ENCODE measurements at regions not wholly inside any gene's neighbourhood (a gene's known extent, or its start where the extent isn't known, plus 50 kb on each side); places are given as distances from the start of the nearest gene placed in this dataset.

GRCh38 chr10:3672220-3672619 lies 112.8 kb downstream of the KLF6 start:
- no peak for DNase-seq
- WGBS = 81% methylated on average over 5 of the region's 5 CpGs
- intact Hi-C loops (cut with DNase I) = no loop called here

GRCh38 chr10:3671386-3671955 lies 113.5 kb downstream of the KLF6 start:
- intact Hi-C loops (cut with DNase I) = no loop called here
- ATAC-seq (no peak), DNase-seq (no peak)
- 70% methylated on average over 13 of the region's 13 CpGs for WGBS
- Histone ChIP-seq H3K4me1 (ENCODE audit: control insufficient read depth, insufficient read depth, low read length) (no peaks in the 10 kb centered on the region), H3K27me3 (ENCODE audit: control insufficient read depth, insufficient read depth) (no peaks in the 10 kb centered on the region), H3K27ac (ENCODE audit: low read length) (no peak overlapping the region), H3K4me3 (ENCODE audit: low read length) (no peak overlapping the region), H3K9me3 (ENCODE audit: control insufficient read depth, low read length) (no peaks in the 10 kb centered on the region)

More at GRCh38 chr10:3672220-3672619, 112.8 kb downstream of the KLF6 start:
- Histone ChIP-seq H3K4me3 (ENCODE audit: low read length) (no peak overlapping the region), H3K4me1 (ENCODE audit: control insufficient read depth, insufficient read depth, low read length) (no peaks in the 10 kb centered on the region), H3K9me3 (ENCODE audit: control insufficient read depth, low read length) (no peaks in the 10 kb centered on the region), H3K27ac (ENCODE audit: low read length) (no peak overlapping the region), H3K27me3 (ENCODE audit: control insufficient read depth, insufficient read depth) (no peaks in the 10 kb centered on the region)
- ATAC-seq = no peak

- no peak overlapping the region for H3K4me3 ChIP-seq (ENCODE audit: low read length)
- DNase-seq (no peak), ATAC-seq (no peak)
- H3K27me3 ChIP-seq (ENCODE audit: control insufficient read depth, insufficient read depth) = no peaks in the 10 kb centered on the region
- intact Hi-C loops (cut with DNase I) = no loop called here
- H3K9me3 ChIP-seq (ENCODE audit: control insufficient read depth, low read length) = no peaks in the 10 kb centered on the region
- H3K4me1 ChIP-seq (ENCODE audit: control insufficient read depth, insufficient read depth, low read length) = no peaks in the 10 kb centered on the region
- no peak overlapping the region for H3K27ac ChIP-seq (ENCODE audit: low read length)
- WGBS = 81% methylated on average over 4 of the region's 4 CpGs
These were observed 116.1 kb downstream of the KLF6 start for GRCh38 chr10:3668966-3669330.

- no peaks in the 10 kb centered on the region for H3K9me3 ChIP-seq (ENCODE audit: control insufficient read depth, low read length)
- peak; percentile 50 to 70 for ATAC-seq
- intact Hi-C loops (cut with DNase I) = no loop called here
- H3K4me1 ChIP-seq (ENCODE audit: control insufficient read depth, insufficient read depth, low read length) = no peaks in the 10 kb centered on the region
- H3K27ac ChIP-seq (ENCODE audit: low read length) = no peak overlapping the region
- H3K4me3 ChIP-seq (ENCODE audit: low read length) = no peak overlapping the region
- whole genome bisulfite sequencing = 56% methylated on average over 21 of the region's 21 CpGs
- DNase-seq = peak in 2 of 3 donors; percentile 47 to 70
- H3K27me3 ChIP-seq (ENCODE audit: control insufficient read depth, insufficient read depth) = no peaks in the 10 kb centered on the region
These were observed 116.6 kb downstream of the KLF6 start for GRCh38 chr10:3668276-3668965.

GRCh38 chr10:3666525-3667302 lies 118.3 kb downstream of the KLF6 start:
- Histone ChIP-seq H3K9me3 (ENCODE audit: control insufficient read depth, low read length) (no peaks in the 10 kb centered on the region), H3K27me3 (ENCODE audit: control insufficient read depth, insufficient read depth) (no peaks in the 10 kb centered on the region), H3K27ac (ENCODE audit: low read length) (no peak overlapping the region), H3K4me3 (ENCODE audit: low read length) (no peak overlapping the region), H3K4me1 (ENCODE audit: control insufficient read depth, insufficient read depth, low read length) (no peaks in the 10 kb centered on the region)
- ATAC-seq (no peak), DNase-seq (peak in 2 of 3 donors; percentile 26 to 67)
- intact Hi-C loops (cut with DNase I) = no loop called here
- WGBS = 86% methylated on average over 14 of the region's 14 CpGs

GRCh38 chr10:3665316-3665908 lies 119.6 kb downstream of the KLF6 start:
- intact Hi-C loops (cut with DNase I) = no loop called here
- no peak overlapping the region for H3K4me3 ChIP-seq (ENCODE audit: low read length)
- H3K27me3 ChIP-seq (ENCODE audit: control insufficient read depth, insufficient read depth) = no peaks in the 10 kb centered on the region
- ATAC-seq (no peak), DNase-seq (no peak)
- H3K27ac ChIP-seq (ENCODE audit: low read length) = no peak overlapping the region
- no peaks in the 10 kb centered on the region for H3K4me1 ChIP-seq (ENCODE audit: control insufficient read depth, insufficient read depth, low read length)
- 83% methylated on average over 15 of the region's 15 CpGs for WGBS
- H3K9me3 ChIP-seq (ENCODE audit: control insufficient read depth, low read length) = no peaks in the 10 kb centered on the region

GRCh38 chr10:3662775-3663174 lies 122.2 kb downstream of the KLF6 start:
- no peak for DNase-seq
- no peaks in the 10 kb centered on the region for H3K27me3 ChIP-seq (ENCODE audit: control insufficient read depth, insufficient read depth)
- ATAC-seq = no peak
- WGBS = 94% methylated on average over 2 of the region's 2 CpGs
- intact Hi-C loops (cut with DNase I) = no loop called here
- H3K4me1 ChIP-seq (ENCODE audit: control insufficient read depth, insufficient read depth, low read length) = no peaks in the 10 kb centered on the region
- H3K4me3 ChIP-seq (ENCODE audit: low read length) = no peak overlapping the region
- H3K9me3 ChIP-seq (ENCODE audit: control insufficient read depth, low read length) = no peaks in the 10 kb centered on the region
- H3K27ac ChIP-seq (ENCODE audit: low read length) = no peak overlapping the region

GRCh38 chr10:3661271-3661670 lies 123.7 kb downstream of the KLF6 start:
- Histone ChIP-seq H3K27me3 (ENCODE audit: control insufficient read depth, insufficient read depth) (no peaks in the 10 kb centered on the region), H3K4me1 (ENCODE audit: control insufficient read depth, insufficient read depth, low read length) (no peaks in the 10 kb centered on the region), H3K4me3 (ENCODE audit: low read length) (no peak overlapping the region), H3K9me3 (ENCODE audit: control insufficient read depth, low read length) (no peaks in the 10 kb centered on the region), H3K27ac (ENCODE audit: low read length) (no peak overlapping the region)
- intact Hi-C loops (cut with DNase I) = no loop called here
- DNase-seq (no peak), ATAC-seq (no peak)
- WGBS = 96% methylated on average over 3 of the region's 3 CpGs

GRCh38 chr10:3660753-3661152 lies 124.3 kb downstream of the KLF6 start:
- no peak for ATAC-seq
- H3K9me3 ChIP-seq (ENCODE audit: control insufficient read depth, low read length) = no peaks in the 10 kb centered on the region
- H3K27ac ChIP-seq (ENCODE audit: low read length) = no peak overlapping the region
- 82% methylated on average over 7 of the region's 7 CpGs for WGBS
- DNase-seq = no peak
- H3K27me3 ChIP-seq (ENCODE audit: control insufficient read depth, insufficient read depth) = no peaks in the 10 kb centered on the region
- intact Hi-C loops (cut with DNase I) = no loop called here
- H3K4me3 ChIP-seq (ENCODE audit: low read length) = no peak overlapping the region
- H3K4me1 ChIP-seq (ENCODE audit: control insufficient read depth, insufficient read depth, low read length) = no peaks in the 10 kb centered on the region

GRCh38 chr10:3659203-3659917 lies 125.6 kb downstream of the KLF6 start:
- intact Hi-C loops (cut with DNase I) = no loop called here
- H3K9me3 ChIP-seq (ENCODE audit: control insufficient read depth, low read length) = no peaks in the 10 kb centered on the region
- 88% methylated on average over 13 of the region's 13 CpGs for WGBS
- H3K4me1 ChIP-seq (ENCODE audit: control insufficient read depth, insufficient read depth, low read length) = no peaks in the 10 kb centered on the region
- H3K27me3 ChIP-seq (ENCODE audit: control insufficient read depth, insufficient read depth) = no peaks in the 10 kb centered on the region
- no peak overlapping the region for H3K27ac ChIP-seq (ENCODE audit: low read length)
- H3K4me3 ChIP-seq (ENCODE audit: low read length) = no peak overlapping the region
- DNase-seq (no peak), ATAC-seq (no peak)
